ES-I3 (cell line): ENCODE measurements at regions not wholly inside any gene's neighbourhood (a gene's known extent, or its start where the extent isn't known, plus 50 kb on each side); places are given as distances from the start of the nearest gene placed in this dataset.
"Not testable (repeated sequence)": the region's sequence is repeated elsewhere in the genome, so short reads cannot be mapped to it uniquely, and the experiment has no call there.

Experiments
- H3K36me3 ChIP-seq: 2 replicates; pipeline ENCODE4 v1.6.1; 2013; ENCODE audit warnings: mild to moderate bottlenecking, low read length, control low read depth, moderate library complexity; ENCODE audit not compliant: insufficient read depth
- H3K4me1 ChIP-seq: 2 replicates; pipeline ENCODE4 v1.6.1; 2013; ENCODE audit warnings: mild to moderate bottlenecking, control low read depth, low read length; ENCODE audit not compliant: insufficient read depth
- H3K9ac ChIP-seq: 2 replicates; pipeline ENCODE4 v1.6.1; 2013; ENCODE audit warnings: low read depth, mild to moderate bottlenecking, low read length, moderate library complexity
- H3K9me3 ChIP-seq: 2 replicates; pipeline ENCODE4 v1.6.1; 2013; ENCODE audit warnings: mild to moderate bottlenecking, low read length, moderate library complexity; ENCODE audit not compliant: control insufficient read depth, insufficient read depth

GRCh38 chr2:180709392-180710145, 270.8 kb upstream of the UBE2E3 start:
- Histone ChIP-seq H3K36me3 (no peaks in the 10 kb centered on the region), H3K4me1 (no peaks in the 10 kb centered on the region; the same call in 1 of the 2 replicates), H3K9me3 (no peaks in the 10 kb centered on the region; the same call in 1 of the 2 replicates), H3K9ac (no peak overlapping the region)

- no peaks in the 10 kb centered on the region for H3K36me3 ChIP-seq
- H3K9ac ChIP-seq = no peak overlapping the region
- no peaks in the 10 kb centered on the region; the same call in 1 of the 2 replicates for H3K9me3 ChIP-seq
- no peaks in the 10 kb centered on the region; the same call in 1 of the 2 replicates for H3K4me1 ChIP-seq
Measured at GRCh38 chr2:180707884-180708205, 272.6 kb upstream of the UBE2E3 start.

- Histone ChIP-seq H3K36me3 (no peaks in the 10 kb centered on the region), H3K9ac (no peak overlapping the region), H3K4me1 (no peaks in the 10 kb centered on the region; the same call in 1 of the 2 replicates), H3K9me3 (no peaks in the 10 kb centered on the region; the same call in 1 of the 2 replicates)
Measured at GRCh38 chr2:180707175-180707883, 273.1 kb upstream of the UBE2E3 start.

GRCh38 chr2:180706694-180707093, 273.7 kb upstream of the UBE2E3 start:
- H3K4me1 ChIP-seq = no peaks in the 10 kb centered on the region; the same call in 1 of the 2 replicates
- H3K9ac ChIP-seq = no peak overlapping the region
- H3K36me3 ChIP-seq = no peaks in the 10 kb centered on the region
- no peaks in the 10 kb centered on the region for H3K9me3 ChIP-seq

GRCh38 chr2:180705551-180705950, 274.9 kb upstream of the UBE2E3 start:
- Histone ChIP-seq H3K9me3 (no peaks in the 10 kb centered on the region), H3K9ac (no peak overlapping the region), H3K36me3 (no peaks in the 10 kb centered on the region)

GRCh38 chr2:180705122-180705521, 275.3 kb upstream of the UBE2E3 start:
- H3K9ac ChIP-seq = no peak overlapping the region
- no peaks in the 10 kb centered on the region; the same call in 1 of the 2 replicates for H3K4me1 ChIP-seq
- H3K9me3 ChIP-seq = no peaks in the 10 kb centered on the region
- H3K36me3 ChIP-seq = no peaks in the 10 kb centered on the region

More at GRCh38 chr2:180705551-180705950, 274.9 kb upstream of the UBE2E3 start:
- H3K4me1 ChIP-seq = no peaks in the 10 kb centered on the region; the same call in 1 of the 2 replicates

GRCh38 chr2:180699657-180700361, 280.6 kb upstream of the UBE2E3 start:
- Histone ChIP-seq H3K9me3 (no peaks in the 10 kb centered on the region), H3K9ac (no peak overlapping the region), H3K4me1 (no peaks in the 10 kb centered on the region), H3K36me3 (no peaks in the 10 kb centered on the region)

GRCh38 chr2:180698668-180699067, 281.7 kb upstream of the UBE2E3 start:
- no peaks in the 10 kb centered on the region for H3K9me3 ChIP-seq
- no peaks in the 10 kb centered on the region for H3K4me1 ChIP-seq
- no peak overlapping the region for H3K9ac ChIP-seq
- no peaks in the 10 kb centered on the region for H3K36me3 ChIP-seq

- Histone ChIP-seq H3K9me3 (no peaks in the 10 kb centered on the region), H3K36me3 (no peaks in the 10 kb centered on the region), H3K4me1 (no peaks in the 10 kb centered on the region), H3K9ac (no peak overlapping the region)
Measured at GRCh38 chr2:180695586-180696401, 284.6 kb upstream of the UBE2E3 start.

GRCh38 chr2:180694445-180695421, 285.7 kb upstream of the UBE2E3 start:
- H3K4me1 ChIP-seq = no peaks in the 10 kb centered on the region
- H3K9me3 ChIP-seq = no peaks in the 10 kb centered on the region
- H3K36me3 ChIP-seq = no peaks in the 10 kb centered on the region
- H3K9ac ChIP-seq = no peak overlapping the region

GRCh38 chr2:180692322-180692721, 288.1 kb upstream of the UBE2E3 start:
- Histone ChIP-seq H3K36me3 (no peaks in the 10 kb centered on the region), H3K9ac (no peak overlapping the region), H3K4me1 (no peaks in the 10 kb centered on the region), H3K9me3 (no peaks in the 10 kb centered on the region)

GRCh38 chr2:180691855-180692223, 288.6 kb upstream of the UBE2E3 start:
- H3K9ac ChIP-seq, H3K36me3 ChIP-seq, H3K9me3 ChIP-seq, H3K4me1 ChIP-seq: not testable (repeated sequence)

GRCh38 chr2:180691186-180691854, 289.1 kb upstream of the UBE2E3 start:
- H3K9me3 ChIP-seq, H3K36me3 ChIP-seq, H3K4me1 ChIP-seq, H3K9ac ChIP-seq: not testable (repeated sequence)
